GM03348 (cell line): ENCODE measurements at regions not wholly inside any gene's neighbourhood (a gene's known extent, or its start where the extent isn't known, plus 50 kb on each side); places are given as distances from the start of the nearest gene placed in this dataset.
"Not testable (repeated sequence)": the region's sequence is repeated elsewhere in the genome, so short reads cannot be mapped to it uniquely, and the experiment has no call there.

Source experiments
- DNase-seq: peaks from one replicate; pipeline ENCODE4 v3.0.0; 2012; ENCODE audit warnings: low spot score

GRCh38 chr6:10128721-10129120, 286.2 kb downstream of the TFAP2A start:
- no peak for DNase-seq

GRCh38 chr6:10122164-10122563, 292.7 kb downstream of the TFAP2A start:
- DNase-seq, result no peak

- DNase-seq, result no peak
These were observed 301.9 kb downstream of the TFAP2A start for GRCh38 chr6:10112871-10113549.

GRCh38 chr6:10111975-10112374, 302.9 kb downstream of the TFAP2A start:
- no peak for DNase-seq

- DNase-seq, result no peak
These were observed 313.2 kb downstream of the TFAP2A start for GRCh38 chr6:10101551-10102252.

GRCh38 chr6:10099529-10100140, 315.2 kb downstream of the TFAP2A start:
- DNase-seq, result no peak

GRCh38 chr6:10098756-10099528, 315.9 kb downstream of the TFAP2A start:
- no peak for DNase-seq

- no peak for DNase-seq
These were observed 321.6 kb downstream of the TFAP2A start for GRCh38 chr6:10093282-10093681.

- DNase-seq, result no peak
These were observed 330.5 kb downstream of the TFAP2A start for GRCh38 chr6:10084111-10084986.

GRCh38 chr6:10082385-10082784, 332.5 kb downstream of the TFAP2A start:
- no peak for DNase-seq

GRCh38 chr6:10081957-10082356, 332.9 kb downstream of the TFAP2A start:
- no peak for DNase-seq

- no peak for DNase-seq
These were observed 333.8 kb downstream of the TFAP2A start for GRCh38 chr6:10081075-10081474.

- no peak for DNase-seq
These were observed 334.3 kb downstream of the TFAP2A start for GRCh38 chr6:10080561-10080960.

GRCh38 chr6:10078581-10078980, 336.3 kb downstream of the TFAP2A start:
- no peak for DNase-seq

- not testable (repeated sequence) for DNase-seq
These were observed 340.1 kb downstream of the TFAP2A start for GRCh38 chr6:10074726-10075125.

GRCh38 chr6:10073341-10073740, 341.5 kb downstream of the TFAP2A start:
- DNase-seq, result no peak

GRCh38 chr6:10071631-10072220, 343.1 kb downstream of the TFAP2A start:
- DNase-seq, result no peak

- DNase-seq, result no peak
These were observed 354.9 kb downstream of the TFAP2A start for GRCh38 chr6:10060004-10060403.

- DNase-seq, result no peak
These were observed 360.2 kb downstream of the TFAP2A start for GRCh38 chr6:10054672-10055071.

GRCh38 chr6:10051283-10051682, 363.6 kb downstream of the TFAP2A start:
- no peak for DNase-seq
